ENCODE measurements at regions not wholly inside any gene's neighbourhood (a gene's known extent, or its start where the extent isn't known, plus 50 kb on each side); places are given as distances from the start of the nearest gene placed in this dataset.

DNA sequence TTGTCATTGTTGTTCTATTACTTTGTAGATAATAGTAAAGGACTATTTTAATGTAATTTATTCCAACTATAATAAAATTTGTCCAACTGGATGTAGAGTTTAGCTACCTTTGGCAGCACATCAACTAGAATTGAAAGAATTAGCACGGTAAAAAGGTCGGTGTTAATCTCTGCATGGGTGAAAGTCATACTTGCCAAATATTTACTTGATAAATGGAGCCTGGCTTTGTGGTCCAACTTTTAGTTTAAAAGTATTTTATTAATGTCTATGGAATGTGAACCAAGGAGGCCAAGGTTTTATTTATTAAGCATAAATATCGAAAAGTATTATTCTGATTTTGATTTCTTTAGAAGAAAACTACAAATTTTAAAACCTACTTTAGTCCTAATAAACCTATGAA lies 1389.0 kb downstream of the PCDH9 start:
- TF ChIP-seq, protein P1, sequence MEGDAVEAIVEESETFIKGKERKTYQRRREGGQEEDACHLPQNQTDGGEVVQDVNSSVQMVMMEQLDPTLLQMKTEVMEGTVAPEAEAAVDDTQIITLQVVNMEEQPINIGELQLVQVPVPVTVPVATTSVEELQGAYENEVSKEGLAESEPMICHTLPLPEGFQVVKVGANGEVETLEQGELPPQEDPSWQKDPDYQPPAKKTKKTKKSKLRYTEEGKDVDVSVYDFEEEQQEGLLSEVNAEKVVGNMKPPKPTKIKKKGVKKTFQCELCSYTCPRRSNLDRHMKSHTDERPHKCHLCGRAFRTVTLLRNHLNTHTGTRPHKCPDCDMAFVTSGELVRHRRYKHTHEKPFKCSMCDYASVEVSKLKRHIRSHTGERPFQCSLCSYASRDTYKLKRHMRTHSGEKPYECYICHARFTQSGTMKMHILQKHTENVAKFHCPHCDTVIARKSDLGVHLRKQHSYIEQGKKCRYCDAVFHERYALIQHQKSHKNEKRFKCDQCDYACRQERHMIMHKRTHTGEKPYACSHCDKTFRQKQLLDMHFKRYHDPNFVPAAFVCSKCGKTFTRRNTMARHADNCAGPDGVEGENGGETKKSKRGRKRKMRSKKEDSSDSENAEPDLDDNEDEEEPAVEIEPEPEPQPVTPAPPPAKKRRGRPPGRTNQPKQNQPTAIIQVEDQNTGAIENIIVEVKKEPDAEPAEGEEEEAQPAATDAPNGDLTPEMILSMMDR (IDR thresholded peaks at IDR 0.05; ENCODE audit: insufficient read depth, low read depth, low read length), result no peak
- no peak for TF ChIP-seq EZH2 (IDR thresholded peaks at IDR 0.05; ENCODE audit: insufficient read depth, low read length)

All from astrocyte (in vitro differentiated cells and primary cell).